ENCODE measurements at regions not wholly inside any gene's neighbourhood (a gene's known extent, or its start where the extent isn't known, plus 50 kb on each side); places are given as distances from the start of the nearest gene placed in this dataset.

GRCh38 chr3:182325213-182325950, 467.9 kb upstream of the ATP11B start:
- ATAC-seq (ENCODE audit: insufficient read depth, low FRiP score) = no peak
- Histone ChIP-seq H3K36me3 (ENCODE audit: control insufficient read depth in 4 of 4, insufficient read depth in 4 of 4, low read length in 4 of 4) (no peaks in the 10 kb centered on the region), H3K4me3 (no peak overlapping the region), H3K27ac (ENCODE audit: low read depth in 1 of 2, low read length in 1 of 2) (no peak overlapping the region), H3K27me3 (ENCODE audit: control insufficient read depth in 3 of 3, insufficient read depth in 3 of 3, low read length in 2 of 3) (no peaks in the 10 kb centered on the region), H3K9ac (ENCODE audit: insufficient read depth in 1 of 2, low read length in 2 of 2) (no peak overlapping the region), H3K4me1 (ENCODE audit: control insufficient read depth in 5 of 5, insufficient read depth in 5 of 5, low read length in 5 of 5) (no peaks in the 10 kb centered on the region), H3K9me3 (ENCODE audit: control insufficient read depth in 4 of 4, insufficient read depth in 3 of 4, low read length in 3 of 4) (peaks cover 0 to 4% (median under 1%) of the 10 kb centered on the region in 4 donors)
- TF ChIP-seq CTCF (IDR thresholded peaks at IDR 0.05; ENCODE audit: control extremely low read depth, extremely low read depth) = no peak
- 82 to 92% methylated on average over 10 of the region's 10 CpGs for WGBS, 2 donors
- DNase-seq = no peak

- H3K27ac ChIP-seq (ENCODE audit: low read depth in 1 of 2, low read length in 1 of 2) = no peak overlapping the region
- peak; percentile 46 to 60 (median 54) for DNase-seq
- 55 to 72% methylated on average over 10 of the region's 10 CpGs for WGBS, 2 donors
Measured at GRCh38 chr3:182327196-182327681, 466.1 kb upstream of the ATP11B start.

GRCh38 chr3:182330646-182331045, 462.7 kb upstream of the ATP11B start:
- Histone ChIP-seq H3K9ac (ENCODE audit: insufficient read depth in 1 of 2, low read length in 2 of 2) (no peak overlapping the region), H3K4me3 (no peak overlapping the region), H3K36me3 (ENCODE audit: control insufficient read depth in 4 of 4, insufficient read depth in 4 of 4, low read length in 4 of 4) (no peaks in the 10 kb centered on the region), H3K27me3 (ENCODE audit: control insufficient read depth in 3 of 3, insufficient read depth in 3 of 3, low read length in 2 of 3) (no peaks in the 10 kb centered on the region), H3K4me1 (ENCODE audit: control insufficient read depth in 5 of 5, insufficient read depth in 5 of 5, low read length in 5 of 5) (no peaks in the 10 kb centered on the region), H3K27ac (ENCODE audit: low read depth in 1 of 2, low read length in 1 of 2) (no peak overlapping the region), H3K9me3 (ENCODE audit: control insufficient read depth in 4 of 4, insufficient read depth in 3 of 4, low read length in 3 of 4) (no peaks in the 10 kb centered on the region)
- ATAC-seq (ENCODE audit: insufficient read depth, low FRiP score) (no peak), DNase-seq (no peak)
- no peak for TF ChIP-seq CTCF (IDR thresholded peaks at IDR 0.05; ENCODE audit: control extremely low read depth, extremely low read depth)

More at GRCh38 chr3:182327196-182327681, 466.1 kb upstream of the ATP11B start:
- no peak for ATAC-seq (ENCODE audit: insufficient read depth, low FRiP score)
- H3K27me3 ChIP-seq (ENCODE audit: control insufficient read depth in 3 of 3, insufficient read depth in 3 of 3, low read length in 2 of 3) = no peaks in the 10 kb centered on the region
- no peak overlapping the region for H3K4me3 ChIP-seq
- H3K4me1 ChIP-seq (ENCODE audit: control insufficient read depth in 5 of 5, insufficient read depth in 5 of 5, low read length in 5 of 5) = no peaks in the 10 kb centered on the region
- no peak overlapping the region for H3K9ac ChIP-seq (ENCODE audit: insufficient read depth in 1 of 2, low read length in 2 of 2)
- H3K36me3 ChIP-seq (ENCODE audit: control insufficient read depth in 4 of 4, insufficient read depth in 4 of 4, low read length in 4 of 4) = no peaks in the 10 kb centered on the region
- TF ChIP-seq CTCF (IDR thresholded peaks at IDR 0.05; ENCODE audit: control extremely low read depth, extremely low read depth) = no peak
- peaks cover 0 to 2% (median 0%) of the 10 kb centered on the region in 4 donors for H3K9me3 ChIP-seq (ENCODE audit: control insufficient read depth in 4 of 4, insufficient read depth in 3 of 4, low read length in 3 of 4)
